GM18867 (cell line): ENCODE measurements at regions not wholly inside any gene's neighbourhood (a gene's known extent, or its start where the extent isn't known, plus 50 kb on each side); places are given as distances from the start of the nearest gene placed in this dataset.
"Not testable (repeated sequence)": the region's sequence is repeated elsewhere in the genome, so short reads cannot be mapped to it uniquely, and the experiment has no call there.

Source experiments
- ATAC-seq: cut with Tn5 transposase; IDR thresholded peaks from one replicate; pipeline ENCODE4 v1.9.1; 2021; ENCODE audit warnings: mild to moderate bottlenecking, moderate library complexity; ENCODE audit not compliant: unreplicated experiment

DNA sequence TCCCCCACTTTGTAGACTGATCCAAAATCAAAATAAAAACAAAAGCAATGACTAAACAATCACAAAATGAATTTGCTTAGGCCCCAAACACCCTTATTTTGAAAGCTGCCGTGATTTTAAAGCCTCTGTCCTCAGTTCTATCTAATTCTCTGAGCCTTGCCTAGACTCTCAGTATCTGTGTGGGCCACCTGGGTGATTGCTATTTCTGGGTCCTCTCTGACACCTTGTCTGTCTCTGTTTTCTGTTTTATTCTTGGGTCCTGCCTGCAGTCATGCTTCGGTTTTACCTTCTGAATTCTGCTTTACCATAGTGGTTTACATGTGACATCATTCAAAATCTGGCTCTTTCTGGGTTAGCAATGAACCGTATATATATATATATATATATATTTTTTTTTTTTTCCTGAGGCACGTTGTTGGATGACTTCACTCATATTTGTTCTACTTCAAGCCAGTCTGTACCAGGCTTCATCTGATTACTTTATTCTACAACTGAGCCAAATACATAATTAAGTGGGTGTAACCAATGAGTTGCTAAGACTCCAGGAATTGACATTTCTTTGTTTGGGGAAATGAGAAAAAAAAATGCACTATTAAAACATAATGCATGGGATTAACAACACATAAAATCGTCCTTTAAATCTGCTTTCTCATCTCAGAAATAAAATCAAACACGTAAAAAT lies 710.7 kb upstream of the SLIT2 start:
- no peak for ATAC-seq

DNA sequence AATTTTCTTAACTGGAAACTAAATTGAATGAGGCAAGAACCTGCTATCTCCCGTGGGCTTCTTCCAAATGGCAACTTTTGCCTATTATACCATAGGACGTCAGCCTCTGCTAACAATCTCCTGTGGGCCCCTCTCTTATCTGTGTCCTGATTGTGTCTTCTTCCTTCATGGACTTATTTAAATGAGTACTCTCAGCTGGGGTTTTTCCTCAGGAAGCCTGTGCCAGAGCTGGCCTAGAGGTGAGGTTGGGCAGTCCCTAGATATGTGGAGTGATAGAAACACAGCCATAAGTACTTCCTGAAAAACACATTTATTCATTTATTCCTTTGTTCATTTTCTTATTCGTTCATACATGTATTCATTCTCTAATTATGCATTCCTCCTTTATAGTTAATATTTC lies 712.5 kb upstream of the SLIT2 start:
- ATAC-seq: no peak

DNA sequence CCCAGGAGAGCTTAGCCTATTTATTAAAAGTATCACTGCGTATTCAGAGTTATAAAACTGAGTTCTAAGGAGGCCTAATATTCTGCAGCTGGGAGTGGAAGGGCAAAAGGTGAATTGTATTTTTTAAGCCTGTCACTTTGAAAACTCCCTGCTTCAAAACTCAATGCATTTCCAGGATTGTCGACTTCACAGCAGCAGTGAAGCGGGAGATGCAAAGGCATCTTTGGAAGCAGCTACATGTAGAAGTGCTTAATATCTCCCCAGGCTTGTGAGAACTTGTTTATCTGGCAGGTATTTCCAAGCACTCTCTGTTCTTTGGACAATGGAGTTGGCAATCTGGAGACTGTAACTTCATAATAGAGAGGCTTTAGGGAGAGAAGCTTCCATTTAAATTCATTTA lies 717.5 kb upstream of the SLIT2 start:
- ATAC-seq: no peak

DNA sequence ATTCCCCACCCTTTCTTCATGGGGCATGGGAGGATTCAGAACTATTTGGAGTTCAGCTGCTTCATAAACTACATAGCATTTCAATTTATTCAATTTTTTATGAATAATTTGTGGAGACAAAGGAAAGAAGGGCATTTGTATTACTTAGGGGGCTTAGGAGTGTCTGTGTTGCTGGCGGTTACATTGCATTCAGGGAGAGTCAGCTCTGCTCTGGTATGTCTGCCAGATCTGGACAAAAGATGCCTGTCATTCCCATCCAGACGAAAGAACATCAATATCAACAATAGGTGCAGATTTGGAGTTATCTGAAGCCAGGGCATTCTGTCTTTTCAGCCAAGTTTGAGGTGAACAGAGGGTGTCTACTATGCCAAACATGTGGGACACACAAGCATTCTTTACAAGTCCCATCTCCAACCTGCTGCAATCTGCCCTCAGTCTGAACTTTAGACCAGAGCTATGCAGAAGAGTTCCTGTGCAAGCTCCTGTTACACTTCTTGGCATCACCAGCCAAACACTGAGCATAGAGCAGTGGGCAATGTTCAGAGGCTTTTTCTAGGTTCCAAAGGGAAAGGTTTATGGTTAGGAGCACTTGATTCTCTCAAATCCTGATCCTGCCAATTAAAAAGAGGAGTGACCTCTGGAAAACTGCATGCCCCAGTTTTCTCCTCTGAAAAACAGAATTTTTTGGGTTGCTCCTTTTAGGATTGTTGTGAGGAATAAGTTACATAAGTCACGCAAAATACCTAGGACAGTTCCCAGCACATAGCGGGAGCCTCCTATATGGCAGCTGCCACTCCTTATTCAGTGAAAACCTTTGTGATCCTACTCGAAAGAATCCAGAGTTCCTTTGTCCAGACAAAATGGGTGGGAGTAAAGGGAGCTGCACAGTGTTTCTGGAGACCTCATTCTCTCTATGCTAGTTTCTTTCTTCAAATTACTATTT lies 719.5 kb upstream of the SLIT2 start:
- ATAC-seq: no peak

DNA sequence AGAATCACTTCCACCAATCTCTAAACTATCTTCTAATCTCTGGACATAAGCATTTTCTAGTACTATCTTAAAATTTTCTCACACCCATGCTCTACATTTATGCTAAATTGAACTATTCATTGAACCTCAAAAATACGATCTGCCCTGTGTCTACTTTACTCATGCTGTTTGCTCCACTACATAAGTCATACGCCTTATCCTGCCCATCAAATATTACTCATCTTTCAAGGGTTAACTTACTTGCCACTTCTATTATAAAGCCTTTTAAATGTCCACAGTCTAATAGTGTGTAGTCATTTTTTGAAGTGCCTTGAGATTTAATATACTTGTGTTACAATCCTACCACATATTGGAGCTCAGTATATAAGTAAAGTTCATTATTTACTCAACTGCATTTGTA lies 727.7 kb upstream of the SLIT2 start:
- no peak for ATAC-seq

DNA sequence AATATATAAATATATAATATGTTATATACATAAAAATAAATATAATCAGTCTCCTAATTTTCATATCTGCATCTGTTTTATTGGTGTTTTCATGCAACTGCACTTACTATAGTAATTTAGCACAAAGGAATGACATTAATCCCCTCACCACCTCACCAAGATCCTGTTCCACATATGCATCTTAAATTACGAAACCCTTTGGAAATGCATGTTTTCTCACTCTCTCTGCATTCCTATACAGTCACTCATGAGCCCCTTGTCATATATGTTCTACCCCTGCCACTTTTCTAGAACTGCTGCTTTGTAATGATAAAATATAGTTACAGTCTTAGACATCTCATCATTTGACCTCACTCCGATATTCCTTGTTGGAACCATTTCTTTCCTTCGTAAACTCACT lies 728.7 kb upstream of the SLIT2 start:
- no peak for ATAC-seq

DNA sequence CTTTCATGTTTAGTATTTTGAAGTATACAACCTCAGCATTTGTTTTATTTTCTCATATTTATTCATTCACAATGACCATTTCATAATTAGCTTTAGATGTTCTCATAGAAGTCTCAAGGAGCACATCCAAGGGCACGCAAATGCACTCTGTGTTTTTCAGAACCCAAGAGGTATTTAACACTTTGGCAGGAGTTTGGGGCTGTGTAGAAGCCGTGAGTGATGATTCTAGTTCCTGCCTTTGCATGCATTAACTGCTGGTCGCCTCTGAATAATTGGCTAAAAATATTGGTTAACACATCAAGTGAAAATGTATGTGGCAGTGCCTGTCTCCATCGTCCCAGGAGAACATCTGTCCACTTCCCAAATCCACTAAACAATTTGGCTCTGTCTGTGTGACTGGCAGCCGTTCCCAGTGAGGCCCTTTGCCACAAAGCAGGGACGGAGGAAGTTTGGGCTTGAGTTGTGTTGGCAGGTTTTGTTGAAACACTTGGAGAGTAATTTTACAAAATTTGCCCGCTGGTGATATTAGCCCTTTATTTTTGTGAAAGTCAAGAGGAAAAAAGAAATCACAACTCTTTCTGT lies 730.7 kb upstream of the SLIT2 start:
- no peak for ATAC-seq

DNA sequence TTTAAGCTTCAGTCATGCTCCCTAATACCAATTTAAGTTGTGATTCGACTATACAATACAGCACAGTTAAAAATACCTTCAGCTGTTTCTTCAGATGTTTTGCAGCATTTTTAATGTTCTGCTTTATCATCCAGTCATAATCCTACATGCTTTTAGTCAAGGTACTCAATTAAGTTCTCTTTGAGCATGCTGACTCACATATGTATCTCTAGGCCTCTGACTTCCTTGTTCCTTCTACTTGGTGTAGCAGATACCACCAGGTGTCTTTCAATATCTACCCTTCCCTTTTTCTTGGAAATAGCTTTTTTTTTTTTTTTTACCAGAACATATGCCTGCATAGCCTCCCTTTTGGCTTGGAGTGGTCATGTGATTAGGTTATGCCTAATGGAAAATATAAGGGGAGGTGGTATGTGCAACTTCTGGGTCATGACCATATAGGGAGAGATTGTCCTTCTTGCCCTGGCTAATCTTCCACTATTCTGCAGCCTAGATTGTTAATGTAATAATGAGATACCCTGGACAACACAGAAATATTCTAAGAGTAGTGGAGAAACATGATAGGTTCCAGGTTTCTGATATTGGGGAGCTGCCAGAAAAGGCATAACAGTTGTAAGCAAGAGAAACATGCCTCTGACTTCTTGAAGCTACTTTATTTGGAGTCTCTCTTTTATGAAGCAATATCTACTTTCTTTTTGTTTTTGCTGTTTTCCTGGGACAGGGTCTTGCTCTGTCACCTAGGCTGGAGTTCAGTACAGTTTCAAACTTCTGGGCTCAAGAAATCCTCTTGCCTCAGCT lies 737.2 kb upstream of the SLIT2 start:
- ATAC-seq: no peak

DNA sequence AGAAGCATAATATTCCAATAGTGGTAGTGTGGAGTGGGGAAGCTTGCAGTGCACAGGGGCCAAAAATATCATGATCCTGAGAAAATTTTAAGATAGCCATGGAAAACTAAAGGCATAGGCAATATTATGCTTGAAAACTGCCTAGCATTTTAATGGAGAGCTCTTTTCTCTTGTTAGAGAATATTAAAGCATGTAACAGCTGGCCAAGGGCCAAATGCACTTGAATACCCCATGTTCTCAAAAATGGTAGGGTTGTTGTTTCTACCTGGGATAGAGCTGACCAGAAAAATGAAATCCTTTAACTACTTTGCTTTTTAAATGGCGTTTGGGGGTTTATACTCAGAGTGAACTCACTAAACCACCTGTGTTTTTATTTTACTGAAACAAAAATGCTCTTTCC lies 739.6 kb upstream of the SLIT2 start:
- ATAC-seq: no peak

DNA sequence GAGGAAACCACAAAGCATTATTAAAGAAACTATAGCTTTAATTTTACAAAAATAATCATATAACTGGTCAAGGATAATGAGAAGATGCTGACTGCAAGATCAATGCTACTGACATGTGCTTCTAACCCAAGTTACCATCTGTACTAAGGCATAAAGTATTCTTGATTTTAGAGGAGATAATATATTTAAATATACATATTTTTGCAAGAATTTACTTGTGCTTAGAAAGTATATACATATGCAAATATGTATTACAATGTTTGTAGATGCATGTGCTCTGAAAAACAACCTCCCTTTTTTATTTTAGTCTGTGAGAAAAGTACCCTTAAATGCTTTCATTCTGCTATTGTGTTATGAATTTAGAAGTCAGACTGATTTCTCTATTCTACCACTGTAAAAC lies 740.7 kb upstream of the SLIT2 start:
- ATAC-seq: no peak

DNA sequence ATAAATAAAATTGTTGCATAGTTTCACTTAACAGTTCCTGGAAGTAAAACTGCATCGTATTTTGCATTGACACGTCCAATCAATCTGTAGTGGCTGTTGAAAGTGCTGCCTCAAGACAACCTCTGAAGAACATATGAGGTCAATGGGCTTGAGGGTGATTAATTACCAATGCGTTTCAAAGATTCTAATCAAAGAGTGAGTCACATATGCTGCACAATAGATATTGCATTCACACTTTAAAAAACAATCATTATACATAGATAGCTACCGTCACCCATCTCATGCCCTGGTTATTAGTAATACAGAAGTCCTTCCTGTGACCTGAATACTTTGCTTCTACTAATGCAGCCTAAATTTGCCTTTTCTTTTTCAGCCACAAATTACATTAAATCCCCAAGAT lies 743.3 kb upstream of the SLIT2 start:
- ATAC-seq: no peak

DNA sequence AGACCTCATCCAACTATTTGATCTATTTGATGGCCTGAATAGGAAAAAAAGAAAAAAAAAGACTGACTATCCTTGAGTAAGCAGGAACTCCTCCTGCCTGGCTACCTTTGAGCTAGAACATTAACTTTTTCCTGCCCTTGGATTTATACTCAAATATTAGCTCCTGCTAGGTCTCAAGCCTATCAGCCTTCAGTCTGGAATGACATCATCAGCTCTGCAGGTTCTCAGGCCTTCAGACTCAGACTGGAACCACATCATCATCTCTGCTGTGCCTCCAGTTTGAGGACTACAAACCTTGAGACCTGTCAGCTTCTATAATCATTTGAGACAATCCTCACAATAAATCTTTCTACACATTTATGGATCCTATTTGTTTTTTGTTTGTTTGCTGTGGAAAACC lies 754.0 kb upstream of the SLIT2 start:
- ATAC-seq: no peak

DNA sequence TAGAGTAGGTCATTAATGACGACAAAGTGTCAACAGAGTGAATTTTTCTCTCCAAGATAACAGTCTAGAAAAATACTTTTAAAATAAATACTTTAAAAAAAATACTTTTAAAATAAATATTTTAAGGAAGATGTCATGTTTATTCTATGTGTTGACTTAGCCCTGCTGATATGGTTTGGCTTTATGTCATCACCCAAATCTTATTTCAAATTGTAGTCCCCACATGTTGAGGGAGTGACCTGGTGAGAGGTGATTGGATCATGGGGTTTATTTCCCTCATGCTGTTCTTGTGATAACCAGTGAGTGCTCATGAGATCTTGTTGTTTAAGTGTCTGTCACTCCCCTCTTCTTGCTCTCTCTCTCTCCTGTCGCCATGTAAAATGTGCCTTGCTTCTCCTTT lies 754.9 kb upstream of the SLIT2 start:
- no peak for ATAC-seq

DNA sequence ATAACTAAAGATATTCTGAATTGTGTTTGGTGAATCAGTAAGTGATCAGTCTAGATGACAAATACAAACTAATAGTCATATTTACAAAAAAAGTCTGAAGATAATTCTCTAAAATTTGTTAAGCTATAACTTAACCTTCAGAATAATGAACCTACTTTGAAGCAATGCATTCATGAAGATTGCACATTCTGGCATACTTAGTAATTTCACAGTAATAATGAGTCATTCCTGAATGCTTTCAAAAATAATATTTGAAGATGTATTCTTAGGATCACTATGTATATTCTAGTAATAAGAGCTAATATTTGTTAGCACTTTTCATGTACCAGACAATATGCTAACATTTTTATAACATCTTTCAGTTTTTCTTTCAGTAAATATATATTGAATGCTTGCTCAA lies 756.7 kb upstream of the SLIT2 start:
- no peak for ATAC-seq

DNA sequence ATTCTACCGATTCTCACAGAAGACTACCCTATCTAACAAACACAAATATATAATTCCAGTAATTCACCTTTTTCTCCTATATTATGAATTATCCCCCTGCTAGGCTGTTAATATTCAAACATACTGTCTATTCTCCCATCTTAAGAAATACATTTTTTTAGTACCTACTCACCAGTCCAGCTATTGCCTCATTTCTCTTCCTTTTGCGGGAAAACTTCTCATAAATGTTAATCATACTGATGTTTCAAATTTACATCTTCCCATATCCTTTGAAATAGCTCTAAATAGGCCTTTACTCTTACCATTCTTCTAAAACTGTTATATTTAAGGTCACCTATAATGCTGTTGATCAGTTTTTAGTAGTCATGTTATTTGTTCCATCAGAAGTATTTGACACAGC lies 759.1 kb upstream of the SLIT2 start:
- no peak for ATAC-seq

DNA sequence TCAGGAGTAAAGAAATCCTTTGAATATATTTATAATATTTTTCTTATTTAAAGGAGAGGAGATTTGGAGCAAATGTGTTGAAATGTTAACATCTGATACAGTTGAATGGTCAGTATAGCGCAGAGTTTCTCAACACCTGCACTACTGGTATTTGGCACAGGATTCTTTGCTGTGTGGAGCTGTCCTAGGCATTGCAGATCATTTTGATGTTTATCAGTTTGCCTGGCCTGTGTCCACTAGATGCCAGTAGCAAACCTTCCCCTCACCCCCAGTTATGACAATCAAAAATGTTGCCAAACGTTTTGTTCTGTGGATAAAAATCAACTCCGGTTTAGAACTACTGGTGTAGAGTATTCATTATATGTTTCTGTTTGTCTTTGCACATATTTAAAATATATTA lies 765.3 kb upstream of the SLIT2 start:
- ATAC-seq: no peak

DNA sequence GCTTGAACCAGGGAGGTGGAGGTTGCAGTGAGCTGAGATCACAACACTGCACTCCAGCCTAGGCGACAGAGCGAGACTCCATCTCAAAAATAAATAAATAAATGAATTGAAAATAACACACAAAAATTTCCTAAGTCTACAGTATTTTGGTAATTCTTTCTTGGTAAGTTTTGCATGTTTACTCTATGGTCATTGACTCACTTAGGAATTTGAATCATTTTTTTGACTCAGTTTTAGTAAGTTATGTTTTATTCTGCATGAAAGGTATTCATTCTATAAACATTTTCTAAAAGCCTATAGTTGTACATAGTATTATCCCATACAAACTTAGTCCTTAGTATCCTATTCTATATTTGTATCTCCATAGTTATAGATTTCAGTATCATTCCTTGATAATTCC lies 772.9 kb upstream of the SLIT2 start:
- no peak for ATAC-seq

DNA sequence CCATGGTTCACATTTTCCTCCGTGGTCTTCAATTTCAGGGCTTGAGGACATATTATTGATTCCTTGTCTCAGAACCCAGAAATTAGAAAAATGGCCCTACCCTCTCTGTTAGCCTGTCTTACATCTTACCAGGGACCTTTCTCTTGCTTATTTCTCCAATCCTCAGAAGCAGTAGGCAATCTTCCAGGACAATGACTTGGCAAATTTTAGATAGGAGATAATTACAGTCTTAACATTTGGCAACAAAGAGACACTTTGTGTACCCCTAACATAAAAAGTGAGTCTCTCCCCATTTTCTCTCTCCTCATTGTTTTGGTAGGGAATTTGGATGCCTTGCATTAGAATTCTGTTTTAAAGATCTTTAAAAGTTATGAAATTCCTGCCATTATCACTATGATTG lies 778.1 kb upstream of the SLIT2 start:
- ATAC-seq: no peak

DNA sequence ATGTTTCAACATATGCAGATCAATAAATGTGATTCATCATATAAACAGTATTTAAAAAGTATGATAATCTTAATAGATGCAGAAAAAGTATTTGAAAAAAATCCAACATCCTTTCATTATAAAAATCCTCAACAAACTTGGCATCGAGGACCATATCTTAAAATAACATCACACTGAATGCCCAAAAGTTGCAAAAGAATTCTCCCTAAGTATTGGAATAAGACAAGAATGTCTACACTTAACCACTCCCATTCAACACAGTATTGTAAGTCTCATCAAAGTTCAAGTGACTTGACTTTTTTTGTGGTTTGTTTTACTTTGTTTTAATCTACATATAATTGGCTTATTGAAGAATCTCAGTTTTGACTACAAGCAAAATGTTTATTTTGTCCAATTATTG lies 779.0 kb upstream of the SLIT2 start:
- no peak for ATAC-seq

DNA sequence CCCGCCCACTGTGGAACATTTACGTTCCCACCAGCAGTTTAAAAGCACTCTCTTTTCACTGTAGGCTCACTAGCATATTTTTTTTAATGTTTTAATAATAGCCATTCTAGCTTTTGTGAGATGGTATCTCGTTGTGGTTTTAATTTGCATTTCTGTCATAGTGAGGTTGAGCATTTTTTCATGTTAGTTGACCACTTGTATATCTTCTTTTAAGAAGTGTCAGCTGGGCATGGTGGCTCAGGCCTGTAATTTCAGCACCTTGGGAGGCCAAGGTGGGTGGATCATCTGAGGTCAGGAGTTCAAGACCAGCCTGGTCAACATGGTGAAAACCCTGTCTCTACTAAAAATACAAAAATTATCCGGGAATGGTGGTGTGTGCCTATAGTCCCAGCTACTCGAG lies 781.7 kb upstream of the SLIT2 start:
- ATAC-seq: not testable (repeated sequence)

DNA sequence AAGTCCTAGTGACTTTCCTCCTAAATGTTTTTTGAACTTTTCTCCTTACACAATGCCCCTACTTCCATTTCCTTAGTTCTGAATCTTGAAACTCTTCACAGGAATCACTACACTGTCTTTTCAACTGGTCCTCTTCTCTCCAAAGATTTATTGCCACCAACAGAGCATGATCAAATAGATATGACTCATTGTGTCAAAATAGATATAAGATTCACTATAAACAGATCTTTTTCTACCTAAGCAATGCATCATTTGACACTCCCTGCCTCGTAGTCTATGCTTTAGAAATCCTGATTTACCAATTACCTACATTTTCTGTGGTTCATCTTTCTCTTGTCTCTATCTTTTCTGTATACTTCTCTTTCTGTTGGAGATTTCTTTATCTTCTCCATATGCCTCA lies 789.6 kb upstream of the SLIT2 start:
- no peak for ATAC-seq
